HepG2 (cell line): ENCODE measurements at regions not wholly inside any gene's neighbourhood (a gene's known extent, or its start where the extent isn't known, plus 50 kb on each side); places are given as distances from the start of the nearest gene placed in this dataset.
A peak's percentile ranks its signal among the peaks of the same experiment; 100 is the strongest.

ENCODE experiments used
- ATAC-seq: fragments of 200-7000 bp; cut with Tn5 transposase; 3 replicates; pipeline ENCODE4 v1.9.1; 2020; ENCODE audit warnings: mild to moderate bottlenecking, moderate library complexity
- BruUV-seq: library from RNA; stranded (reverse); fragments of 400-500 nt; replicated peaks from 2 replicates; lab custom pipeline; 2021; lab: Mats Ljungman, UMichigan
- CTCF ChIA-PET: fragments of 300-600 bp; formaldehyde crosslinking; extraction: SDS; loops from one replicate; lab custom pipeline; 2021; ENCODE audit warnings: low total read pairs, inconsistent platforms, low intra/inter-chr PET ratio; lab: Yijun Ruan, JAX
- POLR2A ChIA-PET: fragments of 350-600 bp; sonication (Branson Sonifier 250); formaldehyde crosslinking; loops from one replicate; lab custom pipeline; 2020; ENCODE audit warnings: antibody characterized with exemption, inconsistent platforms; lab: Yijun Ruan, JAX
- DNase-seq: peaks from one replicate; pipeline ENCODE4 v3.0.0-alpha.2; 2015; ENCODE audit warnings: low spot score
- FAIRE-seq: peaks from 3 replicates; lab custom pipeline; 2011; peaks lifted over from hg19 to GRCh38; lab: Jason Lieb, UNC
- H2AFZ ChIP-seq: one replicate; pipeline ENCODE4 v1.6.1; 2011; ENCODE audit warnings: low read length, inconsistent platforms
- H3K27ac ChIP-seq: fragments of 300-600 bp; 3 replicates; pipeline ENCODE4 v1.8.0; 2011; ENCODE audit warnings: mixed run types, mild to moderate bottlenecking, mixed read lengths, low read length, inconsistent platforms; ENCODE audit not compliant: insufficient read depth; ENCODE audit errors: extremely low read length
- H3K27me3 ChIP-seq, 2 experiments: fragments of 200-600 bp in 1 of 2; 2 replicates in 1 of 2; 3 replicates in 1 of 2; pipeline versions ENCODE4 v1.6.0 to v1.8.0; 2011; ENCODE audit warnings: low read length in 2 of 2, mild to moderate bottlenecking in 2 of 2, moderate library complexity in 2 of 2, inconsistent platforms in 1 of 2; ENCODE audit not compliant: insufficient read depth in 2 of 2, control insufficient read depth in 1 of 2
- H3K36me3 ChIP-seq, 2 experiments: fragments of 200-600 bp in 1 of 2; replicated peaks in 1 of 2; 2 replicates in 1 of 2; 3 replicates in 1 of 2; pipeline versions ENCODE4 v1.5.1 to v1.8.0; 2011; ENCODE audit warnings: low read length in 2 of 2, inconsistent platforms in 1 of 2; ENCODE audit not compliant: insufficient read depth in 2 of 2, control insufficient read depth in 1 of 2
- H3K4me1 ChIP-seq: 2 replicates; pipeline ENCODE4 v1.5.1; 2012; ENCODE audit warnings: low read length, inconsistent platforms; ENCODE audit not compliant: insufficient read depth
- H3K4me2 ChIP-seq: 2 replicates; pipeline ENCODE4 v1.6.0; 2011; ENCODE audit warnings: low read depth, low read length, inconsistent platforms
- H3K4me3 ChIP-seq, 3 experiments: fragments of 200-600 bp in 1 of 3; sonication (generic), shearing (Covaris generic) in 1 of 3; replicated peaks in 1 of 3; 2 replicates each; pipeline ENCODE4 v1.5.1; 2011 to 2016; ENCODE audit warnings: low read length in 3 of 3, inconsistent platforms in 2 of 3, low read depth in 2 of 3, mild to moderate bottlenecking in 2 of 3, control low read depth in 1 of 3, mixed read lengths in 1 of 3; ENCODE audit not compliant: insufficient read depth in 1 of 3
- H3K79me2 ChIP-seq: one replicate; pipeline ENCODE4 v1.6.1; 2011; ENCODE audit warnings: low read length, inconsistent platforms; ENCODE audit not compliant: insufficient read depth
- H3K9ac ChIP-seq: 2 replicates; pipeline ENCODE4 v1.6.0; 2011; ENCODE audit warnings: mild to moderate bottlenecking, low read depth, low read length, inconsistent platforms; ENCODE audit not compliant: insufficient read depth
- H3K9me3 ChIP-seq: 2 replicates; pipeline ENCODE4 v1.5.1; 2012; ENCODE audit warnings: mild to moderate bottlenecking, low read length
- H4K20me1 ChIP-seq: 2 replicates; pipeline ENCODE4 v1.6.0; 2011; ENCODE audit warnings: inconsistent platforms, mild to moderate bottlenecking, low read length, moderate library complexity; ENCODE audit not compliant: insufficient read depth
- ARID2 ChIP-seq: sonication (generic); formaldehyde crosslinking; IDR thresholded peaks from 2 replicates; pipeline ENCODE4 v1.8.1; 2022; ENCODE audit warnings: mild to moderate bottlenecking, missing genetic modification reagents, borderline replicate concordance
- BCL6 ChIP-seq: IDR thresholded peaks from 2 replicates; pipeline ENCODE4 v1.6.1; 2016; ENCODE audit warnings: missing genetic modification reagents, missing compliant biosample characterization
- CAMTA2 ChIP-seq: sonication (generic); formaldehyde crosslinking; IDR thresholded peaks from 2 replicates; pipeline ENCODE4 v1.4.0; 2020; ENCODE audit warnings: mild to moderate bottlenecking, missing genetic modification reagents, borderline replicate concordance
- IRF2 ChIP-seq: IDR thresholded peaks from 2 replicates; pipeline ENCODE4 v1.6.1; 2018; ENCODE audit warnings: missing genetic modification reagents, missing compliant biosample characterization
- MAFF ChIP-seq: IDR thresholded peaks from 2 replicates; pipeline ENCODE4 v1.6.1; 2011; ENCODE audit warnings: low read depth, low read length, improper control_type of control experiment
- MAFK ChIP-seq, 2 experiments: IDR thresholded peaks in 1 of 2; conservative IDR thresholded peaks in 1 of 2; 2 replicates each; pipeline ENCODE4 v1.6.1; 2011; ENCODE audit warnings: improper control_type of control experiment in 2 of 2, low read length in 2 of 2
- MEIS2 ChIP-seq: sonication (generic); formaldehyde crosslinking; IDR thresholded peaks from 2 replicates; pipeline ENCODE4 v1.9.0; 2021; ENCODE audit warnings: mild to moderate bottlenecking, missing genetic modification reagents
- NFATC3 ChIP-seq: sonication (generic); formaldehyde crosslinking; IDR thresholded peaks from 2 replicates; pipeline ENCODE4 v1.5.1; 2020; ENCODE audit warnings: mild to moderate bottlenecking, missing genetic modification reagents
- SMAD1 ChIP-seq: sonication (generic); formaldehyde crosslinking; IDR thresholded peaks from 2 replicates; pipeline ENCODE4 v1.4.0; 2020; ENCODE audit warnings: missing genetic modification reagents, low read depth, mild to moderate bottlenecking, borderline replicate concordance
- SNAPC2 ChIP-seq: sonication (generic); formaldehyde crosslinking; IDR thresholded peaks from 2 replicates; pipeline ENCODE4 v1.8.1; 2022; ENCODE audit warnings: mild to moderate bottlenecking, missing genetic modification reagents
- SRSF9 ChIP-seq: fragments of 200-400 bp; formaldehyde crosslinking; IDR thresholded peaks from 2 replicates; pipeline ENCODE4 v1.6.1; 2018; ENCODE audit warnings: borderline replicate concordance, mild to moderate bottlenecking, low read depth, low read length; ENCODE audit not compliant: insufficient read depth, poor library complexity, severe bottlenecking
- ZNF24 ChIP-seq: fragments of 450-650 bp; IDR thresholded peaks from 2 replicates; pipeline ENCODE4 v1.6.1; 2017; ENCODE audit warnings: antibody characterized with exemption, mild to moderate bottlenecking
- ZNF550 ChIP-seq: sonication (generic); formaldehyde crosslinking; IDR thresholded peaks from 2 replicates; pipeline ENCODE4 v1.4.0; 2020; ENCODE audit warnings: mild to moderate bottlenecking, missing genetic modification reagents, borderline replicate concordance
- ZNF614 ChIP-seq: IDR thresholded peaks from 2 replicates; pipeline ENCODE4 v1.6.1; 2018; ENCODE audit warnings: missing biosample characterization, missing genetic modification reagents, inconsistent platforms, borderline replicate concordance
- WGBS: methylation state at CpG from one replicate; pipeline ENCODE4 v1.1.6; 2017; ENCODE audit warnings: low lambda C conversion rate; 5-methylcytosine and 5-hydroxymethylcytosine counted together
- in situ Hi-C: cut with HindIII; loops from 2 replicates; pipeline ENCODE4 v1.10.0; 2017; ENCODE audit warnings: low pct_unique_long_range_greater_than_20kb; ENCODE audit not compliant: extremely low pct_ligation_motif_present
- intact Hi-C: fragments of 100-400 bp; cut with micrococcal nuclease; formaldehyde crosslinking; loops from one replicate; pipeline ENCODE4 v1.10.0; 2022; ENCODE audit not compliant: unreplicated experiment
- TF ChIP-seq, protein P1 (sequence below): IDR thresholded peaks from 2 replicates; pipeline ENCODE4 v1.6.1; 2016; ENCODE audit warnings: low read depth, borderline replicate concordance

DNA sequence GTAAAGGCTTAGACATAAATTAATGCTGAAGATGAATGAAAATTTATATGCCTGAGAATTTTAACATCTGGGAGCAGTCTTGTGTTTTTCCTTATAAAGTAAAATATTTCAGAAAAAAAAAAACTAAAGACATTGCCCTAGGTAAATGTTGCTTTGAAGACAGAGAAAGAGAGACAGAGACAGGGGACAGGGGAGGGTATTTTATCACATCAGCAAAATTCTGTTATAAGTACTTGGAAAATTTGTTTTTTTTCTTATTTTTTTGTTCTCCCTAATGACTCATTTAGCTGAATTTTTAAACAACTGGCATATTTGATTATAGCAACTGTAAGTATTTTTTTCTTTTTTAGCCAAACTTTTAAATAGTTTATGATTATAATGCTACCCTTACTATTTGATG is 1540.6 kb upstream of the GBE1 start:
- no peak for FAIRE-seq
- no peaks in the 10 kb centered on the region for H3K9me3 ChIP-seq
- H4K20me1 ChIP-seq, result no peaks in the 10 kb centered on the region
- H3K4me1 ChIP-seq, result no peaks in the 10 kb centered on the region
- H3K27ac ChIP-seq, result no peak overlapping the region
- no peaks in the 10 kb centered on the region for H3K36me3 ChIP-seq
- no peak overlapping the region for H2AFZ ChIP-seq
- no peaks in the 10 kb centered on the region for H3K27me3 ChIP-seq
- ChIA-PET CTCF (no interaction called here), POLR2A (no interaction called here)
- TF ChIP-seq SMAD1 (CRISPR knock-in tag), result no peak
- TF ChIP-seq MEIS2 (CRISPR knock-in tag), result no peak
- TF ChIP-seq MAFF, result peak; percentile 45; the same call in 1 of the 2 replicates
- no peak for TF ChIP-seq IRF2
- TF ChIP-seq ZNF550, result no peak
- TF ChIP-seq BCL6 (CRISPR knock-in tag), result no peak
- peak; percentile 66 to 67; a peak in 3 of 4 replicates for TF ChIP-seq MAFK (conservative IDR thresholded peaks at IDR 0.05 in 1 of 2, IDR thresholded peaks at IDR 0.05 in 1 of 2; ENCODE audit: low read length in 2 of 2)
- intact Hi-C loops, result no loop called here
- H3K4me2 ChIP-seq, result no peak overlapping the region
- no peak for DNase-seq
- in situ Hi-C loops, result no loop called here
- no peak for ATAC-seq
- no TSS peak for BruUV-seq
- no peaks in the 10 kb centered on the region for H3K79me2 ChIP-seq
- H3K9ac ChIP-seq, result no peak overlapping the region
- no peak overlapping the region for H3K4me3 ChIP-seq

DNA sequence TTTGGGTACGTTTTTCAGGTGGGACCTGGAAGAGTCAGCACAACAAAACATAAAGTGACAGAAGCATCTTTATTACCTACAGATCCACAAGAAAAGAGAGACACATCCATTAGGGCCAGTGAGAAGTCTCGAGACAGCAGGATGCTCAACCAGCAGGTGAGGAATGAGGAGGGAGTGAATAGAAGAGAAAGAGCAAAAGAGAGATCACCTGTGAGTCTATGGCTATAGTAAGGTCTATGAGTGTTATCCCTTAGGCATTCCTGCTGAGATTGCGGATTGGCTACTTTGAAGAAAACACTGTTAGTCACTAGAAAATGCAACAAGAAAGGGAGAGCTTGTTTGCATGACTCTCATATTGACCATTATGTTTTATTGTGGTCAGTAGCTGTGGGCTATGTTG is 1556.2 kb upstream of the GBE1 start:
- no peak overlapping the region for H3K9ac ChIP-seq
- POLR2A ChIA-PET, result no interaction called here
- H3K27me3 ChIP-seq, result no peaks in the 10 kb centered on the region
- WGBS, result 3% methylated on average over 3 of the region's 3 CpGs
- no peak overlapping the region for H3K4me3 ChIP-seq
- H3K36me3 ChIP-seq, result no peaks in the 10 kb centered on the region
- intact Hi-C loops, result no loop called here
- no peaks in the 10 kb centered on the region for H3K79me2 ChIP-seq
- no peaks in the 10 kb centered on the region for H4K20me1 ChIP-seq
- no peak for FAIRE-seq
- DNase-seq, result no peak
- no TSS peak for BruUV-seq
- no peak overlapping the region for H3K27ac ChIP-seq
- ATAC-seq, result no peak
- in situ Hi-C loops, result no loop called here
- CTCF ChIA-PET, result no interaction called here
- H3K4me2 ChIP-seq, result no peak overlapping the region
- no peak overlapping the region for H2AFZ ChIP-seq
- no peaks in the 10 kb centered on the region for H3K9me3 ChIP-seq
- TF ChIP-seq ZNF614 (CRISPR knock-in tag) (no peak), NFATC3 (no peak), ZNF24 (no peak), ARID2 (CRISPR knock-in tag) (no peak), SNAPC2 (CRISPR knock-in tag) (no peak), CAMTA2 (CRISPR knock-in tag) (no peak), SRSF9 (no peak)
- TF ChIP-seq, protein P1, sequence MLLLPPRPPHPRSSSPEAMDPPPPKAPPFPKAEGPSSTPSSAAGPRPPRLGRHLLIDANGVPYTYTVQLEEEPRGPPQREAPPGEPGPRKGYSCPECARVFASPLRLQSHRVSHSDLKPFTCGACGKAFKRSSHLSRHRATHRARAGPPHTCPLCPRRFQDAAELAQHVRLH (CRISPR knock-in tag), result no peak
- H3K4me1 ChIP-seq, result no peaks in the 10 kb centered on the region
